GF-D8 (cell line): ENCODE measurements at regions not wholly inside any gene's neighbourhood (a gene's known extent, or its start where the extent isn't known, plus 50 kb on each side); places are given as distances from the start of the nearest gene placed in this dataset.

Experiments used
- DNase-seq: peaks from one replicate; lab custom pipeline; 2025; lab: John Stamatoyannopoulos, UW

GRCh38 chr22:47994601-47995263, 1232.3 kb downstream of the TBC1D22A start:
- DNase-seq = no peak

- DNase-seq = no peak
These were observed 1231.6 kb downstream of the TBC1D22A start for GRCh38 chr22:47994045-47994444.

DNA sequence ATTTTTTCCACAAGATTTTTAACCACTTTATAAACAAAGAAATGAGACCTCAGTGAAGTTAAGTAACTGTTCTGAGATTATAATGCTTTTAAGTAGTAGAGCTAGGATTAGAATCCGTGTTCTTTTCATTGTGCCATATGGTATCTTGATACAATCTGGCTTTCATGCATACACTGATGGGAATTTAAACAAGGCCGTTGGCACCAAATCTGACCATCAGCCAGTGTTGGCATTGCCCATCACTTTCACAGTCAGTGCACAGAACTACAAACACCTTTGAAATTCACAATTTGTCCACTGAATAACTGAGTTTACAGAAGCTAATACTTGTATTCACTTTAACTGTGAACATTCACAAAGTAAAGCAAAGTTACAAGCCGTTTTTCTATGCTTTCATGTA, 1228.0 kb downstream of the TBC1D22A start:
- DNase-seq = no peak

- DNase-seq = no peak
These were observed 1225.5 kb downstream of the TBC1D22A start for GRCh38 chr22:47987885-47988515.

DNA sequence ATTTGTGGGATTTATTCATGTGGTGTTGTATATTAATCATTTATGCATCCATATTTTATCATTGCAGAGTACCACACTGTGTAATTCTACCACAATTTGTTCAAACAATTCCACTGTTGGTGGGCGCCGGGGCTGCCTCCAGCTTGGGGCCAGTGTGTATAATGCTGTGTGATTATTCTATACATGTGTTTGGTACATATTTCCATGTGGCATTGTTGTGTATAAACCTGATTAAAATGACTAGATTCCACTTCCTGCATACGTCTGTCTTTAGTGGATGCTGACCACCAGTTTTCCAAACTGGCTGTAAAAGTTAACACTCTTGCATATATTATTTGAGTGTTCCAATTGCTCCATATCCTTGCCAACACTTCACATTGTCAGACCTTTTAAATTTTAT, 1213.8 kb downstream of the TBC1D22A start:
- no peak for DNase-seq

DNA sequence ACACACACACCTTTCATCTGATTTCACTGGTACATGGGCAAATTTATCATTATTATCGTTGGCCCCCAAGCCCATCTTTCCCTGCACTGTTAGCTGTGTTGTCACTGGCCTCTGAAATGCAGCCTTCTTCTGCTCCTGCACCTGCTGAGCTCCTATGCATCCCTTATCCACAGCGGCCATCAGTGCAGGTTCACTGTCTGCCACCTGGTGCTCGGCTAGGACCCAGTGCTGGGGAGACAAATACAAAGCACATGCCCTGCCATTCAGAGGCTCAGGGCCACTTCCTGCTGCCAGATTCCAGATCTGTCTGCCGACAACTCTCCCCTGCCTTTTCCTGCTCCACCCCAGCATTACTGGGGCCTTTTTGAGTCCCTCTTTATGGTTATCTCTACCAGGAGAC, 1205.4 kb downstream of the TBC1D22A start:
- no peak for DNase-seq

DNA sequence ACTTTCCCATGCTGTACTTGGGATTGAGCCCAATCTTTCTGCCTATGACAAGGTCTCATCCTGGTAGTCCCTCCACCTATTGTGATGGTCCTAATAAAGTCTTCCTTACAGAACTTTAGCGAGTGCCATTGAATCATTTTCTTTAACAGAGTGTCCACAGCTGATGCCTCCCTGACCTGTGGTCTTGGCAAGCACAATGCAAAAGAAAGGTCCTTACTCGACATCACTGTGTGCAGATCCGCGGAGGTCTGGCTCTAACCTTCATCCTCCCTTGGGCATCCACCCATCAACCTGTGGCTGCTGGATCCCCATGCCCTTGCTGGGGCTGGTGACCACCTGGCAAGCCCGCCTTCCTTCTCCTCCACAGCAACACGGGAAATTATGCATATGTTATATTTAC, 1203.9 kb downstream of the TBC1D22A start:
- DNase-seq = no peak

DNA sequence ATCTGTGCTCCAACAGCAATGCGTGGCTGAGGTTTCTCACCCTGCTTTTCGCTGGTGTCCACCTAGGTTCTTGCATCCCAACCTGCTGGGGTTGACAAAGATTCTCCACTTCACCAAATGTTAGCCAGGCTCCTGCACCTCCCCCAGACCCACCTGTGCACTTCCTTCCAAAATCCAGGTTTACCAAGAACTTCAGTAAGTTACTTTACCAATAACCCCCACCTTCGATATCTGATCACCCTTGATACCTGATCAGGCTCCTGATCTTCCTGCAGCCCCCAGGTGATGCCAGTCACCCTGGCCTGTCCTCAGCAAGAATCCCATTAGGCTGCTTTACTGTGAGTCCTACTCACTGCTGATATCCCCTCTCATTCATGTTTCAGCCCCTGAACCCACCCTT, 1203.4 kb downstream of the TBC1D22A start:
- no peak for DNase-seq

GRCh38 chr22:47965066-47965465, 1202.6 kb downstream of the TBC1D22A start:
- DNase-seq = no peak

DNA sequence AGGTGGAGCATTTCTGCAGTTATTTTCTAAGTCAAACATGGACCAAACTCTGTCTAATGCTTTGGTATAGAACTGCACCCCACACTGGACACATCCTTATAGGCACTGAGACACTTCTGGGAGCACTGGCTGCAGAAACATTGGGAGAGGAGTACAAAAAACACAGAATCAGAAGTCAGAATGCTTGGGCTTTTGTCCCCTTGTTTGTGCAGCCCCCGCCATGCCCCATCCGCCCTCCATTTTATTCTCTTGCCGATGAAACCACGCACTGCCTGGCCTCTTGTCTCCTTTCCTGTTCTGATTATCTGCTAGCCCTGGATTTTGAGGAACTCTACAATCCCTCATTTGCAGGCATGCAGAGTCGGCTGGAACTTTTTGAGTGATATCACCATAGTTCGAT, 1201.2 kb downstream of the TBC1D22A start:
- DNase-seq = no peak

DNA sequence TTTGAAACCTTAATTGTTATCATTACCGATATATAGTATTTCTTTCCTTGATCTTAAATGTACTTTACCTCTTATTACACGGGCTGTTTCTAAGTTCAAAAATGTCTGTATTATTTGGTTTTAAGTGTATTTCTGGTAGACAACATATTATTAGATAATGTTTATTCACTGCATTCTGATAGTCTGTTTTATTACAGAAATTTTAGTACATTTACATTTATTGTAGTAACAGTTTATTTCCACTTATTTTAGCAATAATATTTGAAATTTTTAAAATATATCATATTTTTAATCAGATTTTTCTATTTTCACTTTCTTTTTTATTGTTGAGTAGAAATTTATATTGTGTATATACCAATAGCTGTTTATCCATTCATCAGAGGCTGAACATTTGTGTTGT, 1195.2 kb downstream of the TBC1D22A start:
- no peak for DNase-seq

- no peak for DNase-seq
These were observed 1191.7 kb downstream of the TBC1D22A start for GRCh38 chr22:47954107-47954506.

DNA sequence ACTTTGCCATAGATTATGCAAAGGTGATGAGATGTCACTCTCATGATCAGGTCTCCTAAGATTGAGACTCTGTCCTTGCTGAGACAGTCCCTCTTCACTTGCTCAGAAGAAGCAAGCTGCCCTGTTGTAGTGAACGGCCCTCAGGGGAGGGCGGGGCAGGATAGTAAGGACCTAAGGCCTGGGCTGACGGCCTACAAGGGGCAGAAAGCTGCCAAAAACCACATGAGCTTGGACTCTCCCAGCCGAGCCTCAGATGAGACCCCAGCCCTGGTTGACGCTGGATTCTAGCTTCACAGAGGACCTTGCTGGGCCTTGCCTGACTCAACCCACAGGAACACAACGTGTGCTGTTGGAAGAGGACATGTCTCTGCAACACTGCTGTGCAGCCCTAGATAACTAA, 1182.5 kb downstream of the TBC1D22A start:
- DNase-seq = no peak

DNA sequence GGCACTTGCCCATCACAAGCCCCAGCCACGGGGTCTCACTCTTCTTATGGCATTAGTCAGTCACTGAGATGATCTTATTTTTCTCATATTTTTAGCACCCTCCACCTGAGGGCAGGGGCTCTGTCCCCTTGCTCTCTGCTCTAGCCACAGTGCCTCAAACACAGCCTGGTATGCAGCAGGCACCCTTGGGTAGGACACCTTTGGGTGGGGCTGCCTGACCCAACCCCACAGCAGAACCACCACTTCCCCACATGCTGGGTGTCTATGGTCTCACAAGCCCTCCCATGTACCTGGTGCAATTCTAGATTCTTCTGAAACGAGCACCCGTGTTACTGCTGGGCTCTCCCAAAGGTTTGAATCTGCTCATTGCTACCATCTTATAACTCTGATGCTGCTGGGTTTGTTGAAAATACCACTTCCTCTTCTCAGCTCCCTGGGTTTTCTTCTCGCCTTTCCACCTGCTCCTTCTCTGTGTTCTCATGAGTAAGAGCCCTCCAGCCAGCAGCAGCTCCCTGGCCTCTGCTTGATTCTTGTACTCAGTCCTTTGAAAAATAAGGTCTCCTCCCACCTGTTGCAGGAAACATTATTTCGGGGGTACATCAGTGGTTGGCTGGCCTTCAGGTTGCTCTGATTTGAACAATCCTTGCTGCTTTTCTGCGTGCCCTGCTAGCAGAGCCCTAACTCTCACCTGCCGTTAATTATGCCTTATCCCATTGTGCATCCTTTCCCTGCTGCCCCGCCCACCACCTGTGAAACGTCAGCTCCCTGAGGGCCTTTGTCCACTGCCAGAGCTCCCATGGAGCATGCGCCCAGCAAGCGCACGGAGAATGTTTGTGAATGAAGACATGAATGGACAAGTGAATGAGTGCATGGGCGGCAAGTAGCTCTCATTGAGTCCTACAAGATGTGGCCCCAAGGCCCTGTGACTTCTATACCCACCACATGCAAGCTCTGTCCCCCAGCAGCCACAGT, 1181.6 kb downstream of the TBC1D22A start:
- DNase-seq = no peak

- no peak for DNase-seq
These were observed 1177.8 kb downstream of the TBC1D22A start for GRCh38 chr22:47940211-47940610.

DNA sequence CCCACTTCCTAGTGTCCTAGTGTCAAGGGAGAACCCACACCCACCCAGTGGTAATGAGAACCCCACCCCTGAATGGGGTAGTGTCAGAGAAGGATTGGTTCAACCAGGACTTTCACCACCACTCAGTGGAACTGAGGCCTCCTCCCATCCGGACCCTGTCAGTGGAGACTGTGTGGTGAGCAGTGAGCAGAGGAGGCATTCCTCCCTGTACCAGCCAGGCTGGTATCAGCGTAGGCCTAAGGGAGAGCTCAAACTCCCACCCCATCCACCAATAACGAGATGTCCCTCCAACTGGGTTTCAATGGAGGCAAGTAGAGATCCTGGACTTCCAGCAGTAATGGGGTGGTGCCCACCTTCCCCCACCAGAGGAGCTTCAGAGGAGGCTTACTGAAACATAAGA, 1171.4 kb downstream of the TBC1D22A start:
- no peak for DNase-seq

- no peak for DNase-seq
These were observed 1170.8 kb downstream of the TBC1D22A start for GRCh38 chr22:47933226-47933625.

DNA sequence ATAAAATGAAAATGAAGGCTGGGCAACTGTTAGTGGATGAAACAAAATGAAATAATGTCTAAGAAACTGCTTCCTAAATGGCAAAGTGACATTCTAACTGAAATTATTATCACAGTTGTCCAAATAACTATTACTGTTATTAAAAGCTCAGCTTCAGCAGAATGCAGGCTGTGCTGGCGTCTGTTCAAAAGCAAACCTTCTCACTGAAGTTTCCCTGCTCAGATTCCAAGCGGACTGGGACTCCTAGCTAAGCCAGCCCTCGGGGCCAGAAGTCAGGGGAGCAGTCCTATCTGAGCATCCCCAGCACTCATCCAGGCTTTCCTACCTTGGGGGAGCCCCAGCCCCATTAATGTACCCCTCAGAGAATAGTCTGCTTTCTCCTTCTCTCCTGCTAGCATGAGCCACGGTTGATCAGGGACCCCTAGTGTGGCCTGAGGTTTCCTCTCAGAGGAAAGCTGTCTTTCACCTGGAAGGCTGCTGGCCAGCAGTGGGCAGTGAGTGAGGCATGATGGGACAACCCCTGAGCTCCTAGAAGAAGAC, 1167.3 kb downstream of the TBC1D22A start:
- no peak for DNase-seq

- no peak for DNase-seq
These were observed 1166.6 kb downstream of the TBC1D22A start for GRCh38 chr22:47929073-47929472.

DNA sequence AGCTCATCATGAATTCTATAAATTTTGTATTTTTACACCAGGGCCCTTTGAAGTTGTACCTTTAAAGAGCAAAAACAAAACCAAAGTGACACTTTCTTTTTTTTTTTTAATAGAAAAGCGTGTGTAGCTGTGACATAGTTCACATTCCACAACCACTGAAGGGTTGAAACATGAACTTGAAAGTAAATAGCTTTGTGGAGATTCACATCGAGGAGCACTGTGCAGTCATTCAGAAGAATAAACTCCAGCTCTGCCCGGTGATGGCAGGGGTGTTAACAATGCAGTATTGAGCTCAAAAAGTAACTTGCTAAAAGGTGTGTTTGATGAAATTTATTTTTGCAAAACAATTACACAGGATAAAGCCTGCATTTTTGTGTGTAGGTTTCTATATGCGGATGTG, 1166.2 kb downstream of the TBC1D22A start:
- no peak for DNase-seq

DNA sequence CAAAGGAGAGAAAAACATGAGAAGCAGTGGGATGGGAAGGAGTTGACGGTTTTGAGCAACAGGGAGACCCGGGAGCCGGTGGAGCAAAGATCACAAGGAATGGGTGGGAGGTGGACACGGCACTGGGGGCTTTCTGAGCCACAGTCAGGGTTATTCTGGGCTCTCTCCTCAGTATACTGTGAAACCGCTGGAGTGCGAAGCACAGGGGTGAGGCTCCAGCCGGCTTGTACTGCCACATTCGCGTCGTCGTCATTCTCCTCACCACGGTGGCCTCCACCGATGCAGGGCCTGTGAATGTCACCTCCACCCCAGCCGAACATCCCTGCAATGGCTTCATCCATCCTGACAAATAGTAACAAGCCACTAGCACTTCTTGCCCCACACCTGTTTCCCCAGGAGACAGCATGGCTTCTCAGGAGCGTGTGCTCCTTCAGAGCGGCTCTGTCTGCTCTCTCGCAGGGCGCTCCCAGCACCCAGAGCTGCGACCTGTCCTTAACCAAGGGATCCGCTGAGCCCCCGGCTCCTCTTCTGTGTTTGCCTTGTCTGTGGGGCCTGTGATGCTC, 1165.3 kb downstream of the TBC1D22A start:
- no peak for DNase-seq

- DNase-seq = no peak
These were observed 1160.6 kb downstream of the TBC1D22A start for GRCh38 chr22:47923011-47923427.
